ENCODE measurements at regions not wholly inside any gene's neighbourhood (a gene's known extent, or its start where the extent isn't known, plus 50 kb on each side); places are given as distances from the start of the nearest gene placed in this dataset.

DNA sequence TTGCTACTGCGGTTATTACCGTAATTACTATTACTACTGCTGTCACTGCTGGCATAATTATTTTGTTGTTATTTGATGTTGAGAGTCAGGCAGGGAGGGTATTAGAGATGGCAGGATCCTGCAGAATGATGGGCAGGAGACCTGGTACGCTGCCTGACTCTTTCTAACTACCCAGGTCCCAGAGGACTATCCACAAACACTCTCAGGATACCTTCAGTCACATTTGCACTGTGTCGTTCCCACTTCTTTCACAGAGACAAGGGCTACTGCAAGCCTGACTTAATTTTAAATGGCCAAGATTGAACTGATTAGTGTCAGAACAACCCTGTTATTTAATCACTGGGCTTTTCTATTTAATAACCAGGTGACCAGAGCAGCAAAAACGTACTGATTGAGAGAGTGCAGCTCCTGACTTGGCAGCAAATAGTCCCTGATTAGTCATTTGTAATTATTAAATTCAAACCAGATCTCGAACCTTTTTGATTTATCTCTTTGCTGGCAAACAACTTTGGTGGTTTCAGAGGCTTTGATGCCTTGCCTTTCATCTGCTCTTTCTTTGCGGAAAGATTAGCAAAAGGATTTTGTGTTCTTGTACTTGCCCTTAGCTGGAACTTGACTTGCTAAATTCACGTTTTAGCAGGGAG, 88.8 kb upstream of the ARHGEF3 start:
- no peak for DNase-seq

DNA sequence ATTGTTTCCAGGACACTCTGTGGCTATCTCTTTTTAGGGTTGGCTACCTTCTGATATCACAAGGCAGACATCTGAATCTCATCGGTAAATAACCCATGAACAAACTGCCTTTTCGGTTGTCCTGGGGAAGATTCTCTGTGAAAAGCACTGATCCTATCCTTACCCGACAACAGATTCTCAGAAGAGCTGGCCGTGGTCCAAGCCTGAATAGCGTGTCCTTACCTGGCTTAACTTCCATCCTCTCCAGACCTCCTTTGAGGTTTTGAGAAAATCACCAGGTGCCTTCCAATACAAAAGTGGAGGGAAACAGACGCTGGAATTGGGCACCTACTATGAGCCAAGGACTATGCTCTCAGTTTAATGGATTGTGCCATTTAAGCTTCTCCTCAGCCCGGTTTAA, 87.4 kb upstream of the ARHGEF3 start:
- no peak for DNase-seq

DNA sequence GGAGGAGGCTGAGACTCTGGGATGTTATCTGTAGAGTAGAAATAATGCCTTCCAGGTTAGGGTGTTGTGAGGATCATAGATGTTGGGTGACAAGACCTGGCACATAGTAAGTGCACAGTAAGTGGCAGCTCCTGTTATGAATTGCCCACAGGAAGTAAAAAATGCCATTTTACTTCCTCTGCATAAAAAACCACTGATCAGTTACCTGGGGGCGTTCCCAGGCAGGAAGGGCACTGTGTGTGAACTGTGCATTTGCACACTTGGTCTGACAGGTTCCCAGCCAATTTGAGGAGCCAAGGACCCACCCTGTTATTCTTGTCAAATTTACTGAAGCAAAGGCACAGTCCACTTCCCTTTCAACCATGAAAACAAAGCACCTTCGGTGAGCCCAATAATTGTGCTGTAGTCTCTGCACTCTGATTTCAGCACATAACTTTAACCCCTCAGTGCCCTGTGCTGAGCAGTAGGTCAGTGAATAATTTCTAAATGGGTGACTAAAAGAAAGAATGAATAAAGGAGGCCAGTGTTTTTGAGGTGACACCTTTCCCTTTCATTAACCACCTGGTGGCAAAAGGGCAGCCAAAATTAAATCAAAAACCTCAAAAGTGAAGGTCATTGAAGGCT, 85.8 kb upstream of the ARHGEF3 start:
- DNase-seq, result no peak

DNA sequence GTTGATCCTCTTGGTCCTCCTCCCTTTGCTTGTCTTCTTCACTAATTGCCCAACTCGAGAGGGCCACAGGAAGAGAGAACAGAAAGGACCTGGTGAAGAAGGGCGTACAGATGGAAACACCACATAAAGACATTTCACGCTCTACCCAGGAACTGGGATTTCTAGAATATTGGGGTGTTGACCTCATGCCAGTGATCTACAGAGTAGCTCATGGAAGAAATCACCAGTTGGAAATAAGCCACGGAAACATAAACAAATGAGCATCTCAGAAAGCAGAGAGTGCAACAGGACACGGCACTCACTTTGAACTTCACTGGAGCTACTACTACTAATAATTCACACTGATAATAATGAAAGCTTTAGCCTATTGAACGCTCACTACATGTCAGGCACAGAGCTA, 84.6 kb upstream of the ARHGEF3 start:
- DNase-seq, result no peak

DNA sequence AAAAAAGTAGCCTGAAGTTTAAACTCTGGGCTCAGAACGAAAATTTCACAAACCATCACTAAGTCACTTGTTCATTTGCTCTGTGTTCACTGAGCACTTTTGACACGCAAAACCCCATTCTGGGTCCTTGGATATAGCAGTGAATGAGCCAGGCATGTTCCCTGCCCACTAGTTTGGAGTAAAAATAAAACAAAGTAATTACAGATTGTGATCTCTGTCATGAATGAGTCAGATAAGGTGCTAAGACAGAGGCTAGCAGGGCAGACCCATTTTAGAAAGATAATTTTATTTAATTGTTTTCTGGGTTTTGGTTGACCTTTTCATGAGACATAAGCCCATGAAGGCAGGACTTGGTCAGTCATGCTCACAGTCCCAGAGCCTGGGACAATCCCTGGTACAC, 84.1 kb upstream of the ARHGEF3 start:
- no peak for DNase-seq

DNA sequence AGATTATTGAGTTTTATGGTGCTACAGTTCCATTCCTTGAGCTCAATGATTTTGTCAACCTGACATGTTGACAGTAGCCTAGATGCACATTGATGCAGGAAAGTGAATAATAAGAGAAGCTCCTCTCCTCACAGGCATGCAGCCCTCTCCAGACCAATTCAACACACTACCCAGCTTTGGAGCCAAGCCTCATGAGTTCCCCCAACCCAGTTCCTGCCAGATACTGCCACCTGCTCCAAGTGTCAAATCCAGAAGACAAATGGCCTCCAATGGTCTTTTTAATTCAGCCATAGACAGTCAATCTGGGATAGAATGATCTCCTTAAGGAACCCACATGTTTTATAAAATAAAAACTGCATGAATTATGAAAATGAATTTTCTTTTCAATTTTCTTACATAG, 83.7 kb upstream of the ARHGEF3 start:
- no peak for DNase-seq

DNA sequence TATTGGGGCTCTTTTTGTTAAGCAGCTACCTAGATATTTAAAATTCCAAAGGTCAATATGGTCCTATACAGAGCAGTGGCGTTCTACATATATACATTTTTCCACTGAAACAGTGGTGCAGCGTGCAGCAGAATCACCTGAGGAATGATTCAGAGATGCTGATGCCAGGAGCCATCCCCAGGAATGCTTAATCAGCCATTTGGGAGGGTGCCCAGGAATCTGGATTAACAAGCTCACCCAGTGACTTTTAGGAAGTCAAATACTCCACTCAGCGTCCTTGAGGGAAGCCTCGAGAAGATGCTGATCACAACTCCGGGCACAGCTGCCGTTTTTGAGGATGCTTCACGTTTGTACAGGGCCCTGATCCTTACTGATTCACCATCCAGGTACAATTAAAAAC, 82.6 kb upstream of the ARHGEF3 start:
- no peak for DNase-seq

DNA sequence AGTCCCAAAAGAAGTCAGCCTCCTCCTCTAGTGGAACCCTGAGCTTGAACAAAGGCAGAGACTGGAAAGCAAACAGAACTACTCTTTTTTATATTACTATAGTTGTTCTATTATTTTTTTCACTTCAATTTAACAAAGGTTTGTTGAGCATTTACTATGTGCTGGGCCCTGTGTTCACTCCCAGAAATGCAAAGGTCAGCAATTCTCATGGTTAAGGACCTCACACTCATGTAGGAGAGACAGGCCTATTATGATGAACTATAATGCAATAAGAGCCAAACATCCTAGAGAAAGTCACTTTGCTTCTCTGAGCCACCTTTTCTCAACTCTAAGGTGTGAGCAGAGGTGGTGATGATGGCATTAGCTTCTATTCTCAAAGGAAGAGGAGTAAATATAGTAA, 82.1 kb upstream of the ARHGEF3 start:
- no peak for DNase-seq

DNA sequence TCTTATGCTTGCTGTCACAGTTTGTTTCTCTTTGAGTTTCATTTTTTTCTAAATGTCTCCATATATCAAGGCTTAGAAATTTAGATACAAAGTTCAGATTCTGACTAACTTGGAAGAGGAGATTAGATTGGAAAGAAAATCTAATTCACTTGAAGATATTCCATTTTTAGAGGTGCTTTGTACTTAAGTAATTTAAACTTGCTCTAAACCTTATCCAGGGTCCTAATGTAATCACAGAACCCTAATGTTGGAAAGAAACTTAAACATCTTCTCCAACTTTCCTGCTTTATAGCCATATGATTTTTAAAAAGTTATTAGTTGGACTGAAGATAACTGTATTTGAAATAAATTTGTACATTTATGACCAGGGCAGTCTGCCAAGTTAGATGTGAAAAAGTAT, 81.1 kb upstream of the ARHGEF3 start:
- no peak for DNase-seq

DNA sequence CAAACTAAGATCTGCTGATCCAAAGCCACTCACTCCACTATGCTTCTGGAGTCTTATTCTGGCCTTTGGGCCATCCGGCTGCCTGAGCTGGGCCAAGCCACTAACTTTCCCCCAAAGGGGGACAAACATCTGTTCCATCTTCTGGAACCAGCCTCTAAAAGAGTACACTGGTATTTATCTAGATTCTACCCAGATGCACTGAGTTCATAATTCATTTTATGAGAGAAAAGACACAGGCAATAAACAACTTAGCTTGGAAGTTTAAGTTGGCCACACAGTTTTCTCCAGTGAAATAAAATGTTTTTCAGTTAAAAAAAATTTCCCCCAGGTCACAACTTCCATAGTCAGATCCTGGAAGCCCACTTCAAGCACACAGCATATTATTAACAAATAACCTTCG, 80.1 kb upstream of the ARHGEF3 start:
- DNase-seq, result no peak

DNA sequence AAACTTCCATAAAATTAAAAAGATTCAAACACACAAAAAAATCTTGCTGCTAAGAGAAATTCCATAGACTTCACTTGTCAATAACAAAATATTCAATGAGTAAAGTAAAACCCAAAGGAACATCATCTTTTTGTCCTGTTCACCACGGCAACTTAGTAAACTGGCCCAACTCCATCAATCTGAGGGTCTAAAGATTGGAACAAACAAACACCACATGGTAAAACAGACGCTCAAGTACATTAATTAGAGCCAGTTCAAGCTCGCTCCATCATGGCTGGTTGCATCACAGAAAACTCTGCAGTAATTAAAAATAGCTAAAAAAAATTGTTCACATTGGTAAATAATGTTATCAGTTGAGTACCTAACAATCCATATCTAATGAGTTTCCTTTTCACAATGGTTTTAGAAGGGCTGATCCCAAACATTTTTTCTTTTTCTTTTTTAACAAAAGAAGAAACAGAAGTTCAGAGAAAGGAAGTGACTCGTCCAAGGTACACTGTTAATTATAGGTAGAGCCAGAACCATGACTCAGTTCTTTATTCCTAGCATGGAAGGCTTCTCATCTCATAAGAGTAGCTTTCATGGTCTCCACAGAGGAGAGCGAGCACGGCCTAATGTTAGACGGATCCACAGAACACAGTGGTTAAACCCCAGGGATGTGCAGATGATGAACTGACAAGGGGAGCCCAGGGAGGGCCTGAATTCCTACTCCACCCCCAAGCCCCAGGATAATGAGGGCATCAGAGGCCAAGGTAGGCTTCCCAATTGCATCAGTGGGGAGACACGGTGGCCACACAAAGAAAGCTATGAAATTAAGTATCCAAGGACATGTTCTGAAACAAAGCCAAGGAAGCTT, 79.2 kb upstream of the ARHGEF3 start:
- no peak for DNase-seq

DNA sequence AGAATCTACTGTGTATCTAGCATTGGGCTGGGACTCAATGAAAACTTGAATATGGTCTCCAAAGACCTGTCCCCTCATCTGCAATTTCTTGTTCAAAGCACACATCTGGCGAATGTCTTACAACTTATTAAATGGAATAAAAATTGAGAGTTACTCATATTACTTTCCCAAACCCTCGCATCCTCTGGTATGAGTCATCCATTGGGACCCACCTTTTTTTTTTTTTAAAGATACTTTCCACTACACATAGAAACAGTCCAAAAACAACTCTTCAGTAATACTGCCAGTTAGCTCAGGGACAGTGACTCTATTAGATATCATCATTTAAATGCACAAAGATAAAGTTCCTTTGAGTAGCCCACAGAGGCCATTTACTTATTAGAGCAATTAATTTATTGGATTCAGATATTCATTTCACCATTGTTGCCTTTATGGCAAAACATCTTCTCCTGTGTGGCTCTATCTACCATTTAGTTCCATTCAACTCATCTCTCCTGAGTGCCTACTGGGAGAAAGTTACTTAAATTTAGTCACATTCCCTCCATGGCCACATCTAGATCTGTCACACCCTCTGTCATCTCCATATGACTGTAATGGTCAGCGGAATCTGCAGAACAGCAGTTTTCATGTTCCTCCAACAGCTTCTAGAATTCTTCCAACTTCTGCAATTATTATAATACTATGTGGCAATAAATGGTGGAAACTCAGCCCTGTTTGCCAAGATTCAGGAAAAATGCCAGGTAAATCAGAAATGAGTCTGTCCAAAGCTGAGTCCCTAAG, 77.9 kb upstream of the ARHGEF3 start:
- no peak for DNase-seq

DNA sequence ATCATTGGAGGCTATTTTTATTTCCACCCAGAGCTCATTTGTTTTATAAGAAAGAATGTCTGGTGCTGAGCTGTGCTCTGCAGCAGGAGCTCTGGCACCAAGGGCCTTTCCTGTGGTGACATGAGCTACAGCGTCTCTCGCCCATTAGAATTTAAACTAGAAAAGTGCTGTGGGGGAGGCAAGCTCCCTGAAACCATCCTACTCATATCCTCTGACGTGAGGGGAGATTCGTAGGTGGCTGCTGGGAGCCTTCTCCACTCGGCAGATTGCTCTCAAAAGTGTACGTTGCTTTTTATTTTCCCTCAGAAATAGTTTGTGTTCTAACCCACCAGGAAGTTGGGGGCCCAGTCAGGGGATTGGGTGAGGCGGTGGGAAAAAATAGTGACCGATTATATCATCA, 76.3 kb upstream of the ARHGEF3 start:
- no peak for DNase-seq

DNA sequence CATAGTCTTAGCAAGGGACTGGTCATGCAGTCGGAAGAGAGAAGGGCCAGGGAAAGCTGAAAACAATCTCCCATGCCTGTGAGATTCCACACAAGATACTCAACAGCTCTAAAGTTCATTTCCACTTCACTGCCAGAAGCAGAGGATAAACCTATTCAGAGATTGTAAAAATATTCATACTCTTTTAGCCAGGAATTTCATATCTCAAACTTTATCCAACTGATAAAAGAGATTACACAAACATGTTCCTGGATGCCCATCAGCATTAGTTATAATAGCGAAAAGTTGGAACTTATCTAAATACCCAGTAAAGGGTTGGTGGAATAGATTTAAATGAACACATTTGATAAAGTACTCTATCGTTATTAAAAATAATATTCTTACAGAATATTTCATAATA, 75.2 kb upstream of the ARHGEF3 start:
- DNase-seq, result no peak

DNA sequence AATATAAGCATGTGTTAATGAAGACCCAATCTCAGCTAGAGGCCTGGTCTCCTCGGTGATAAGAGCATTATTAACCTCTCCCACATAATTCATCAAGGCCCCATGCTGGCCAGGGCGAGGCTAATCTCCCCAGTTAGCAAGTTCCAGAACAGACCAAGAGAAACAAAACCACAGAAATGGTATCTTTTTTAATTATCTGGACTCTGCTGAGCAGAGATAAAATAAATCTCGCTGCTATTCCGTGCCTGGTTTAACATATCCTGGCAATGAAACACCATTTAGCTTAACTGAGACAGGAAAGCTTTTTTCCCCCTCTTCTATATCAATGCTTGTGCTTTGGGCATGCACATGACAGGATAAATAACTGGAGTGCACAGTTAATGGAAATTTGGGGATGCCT, 72.5 kb upstream of the ARHGEF3 start:
- no peak for DNase-seq

DNA sequence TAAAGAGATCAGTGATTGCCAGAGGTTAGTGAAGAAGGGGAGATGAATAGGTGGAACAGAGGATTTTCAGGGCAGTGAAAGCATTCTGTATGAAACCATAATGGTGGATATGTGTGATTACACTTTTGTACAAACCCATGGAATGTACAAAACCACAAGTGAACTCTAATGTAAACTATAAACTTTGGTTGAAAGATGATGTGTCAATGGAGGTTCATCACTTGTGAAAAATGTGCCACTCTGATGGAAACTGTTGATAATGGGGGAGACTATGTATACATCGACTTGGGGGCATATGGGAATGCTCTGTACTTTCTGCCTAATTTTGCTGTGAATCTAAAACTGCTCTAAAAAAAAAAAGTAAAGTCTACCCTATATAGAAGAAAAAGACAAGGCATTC, 68.7 kb upstream of the ARHGEF3 start:
- DNase-seq, result no peak

DNA sequence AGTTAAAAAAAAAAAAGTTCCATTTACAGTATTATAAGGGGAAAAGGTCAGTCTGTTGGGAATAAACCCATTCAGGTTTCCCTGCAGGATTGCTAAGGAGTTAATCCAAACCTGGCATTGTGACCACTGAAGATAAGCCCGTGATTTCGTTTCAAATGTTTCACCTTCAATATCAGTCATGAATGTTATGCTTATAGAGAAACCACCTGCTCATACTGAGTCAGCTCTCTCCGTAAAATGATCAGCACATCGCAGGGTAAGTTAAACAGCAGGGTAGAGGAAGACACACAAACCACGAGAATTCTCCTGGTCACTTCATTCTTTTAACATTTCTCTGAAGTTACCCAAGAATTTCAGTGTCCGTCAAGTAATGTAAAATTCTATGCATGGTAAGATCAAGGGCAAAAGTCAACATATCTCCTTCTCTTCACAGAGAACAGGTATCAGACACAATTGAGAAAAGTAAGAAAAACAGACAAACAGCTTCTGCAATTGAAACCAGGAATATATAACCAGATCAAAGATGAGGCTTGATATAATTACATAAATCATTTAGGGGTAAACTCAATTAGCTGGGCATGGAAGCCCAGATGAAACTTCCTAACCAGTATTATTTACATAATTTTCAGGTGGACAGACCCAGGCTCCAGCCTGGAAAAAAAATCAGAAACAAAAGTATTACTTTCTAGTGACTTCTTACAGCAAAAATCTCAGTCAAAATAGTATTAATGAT, 67.6 kb upstream of the ARHGEF3 start:
- no peak for DNase-seq

DNA sequence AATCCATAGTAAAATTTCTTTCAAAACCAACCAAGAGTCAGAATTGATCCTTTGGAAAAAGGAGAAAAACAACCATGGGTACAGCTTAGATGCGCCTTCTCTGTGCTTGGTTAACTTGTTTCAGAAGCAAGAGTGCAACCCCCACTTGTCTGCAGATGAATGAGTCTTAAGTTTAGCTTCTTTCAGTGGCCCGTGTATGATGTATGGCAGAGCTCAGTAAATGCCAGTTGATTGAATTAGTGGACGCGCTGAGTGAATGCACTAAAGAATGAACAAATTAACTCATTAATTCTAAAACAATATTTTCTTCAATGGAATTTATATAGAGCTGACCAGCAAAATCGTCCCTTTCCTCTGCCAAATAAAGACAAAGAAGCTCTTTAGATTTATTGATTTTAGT, 67.0 kb upstream of the ARHGEF3 start:
- DNase-seq, result no peak

DNA sequence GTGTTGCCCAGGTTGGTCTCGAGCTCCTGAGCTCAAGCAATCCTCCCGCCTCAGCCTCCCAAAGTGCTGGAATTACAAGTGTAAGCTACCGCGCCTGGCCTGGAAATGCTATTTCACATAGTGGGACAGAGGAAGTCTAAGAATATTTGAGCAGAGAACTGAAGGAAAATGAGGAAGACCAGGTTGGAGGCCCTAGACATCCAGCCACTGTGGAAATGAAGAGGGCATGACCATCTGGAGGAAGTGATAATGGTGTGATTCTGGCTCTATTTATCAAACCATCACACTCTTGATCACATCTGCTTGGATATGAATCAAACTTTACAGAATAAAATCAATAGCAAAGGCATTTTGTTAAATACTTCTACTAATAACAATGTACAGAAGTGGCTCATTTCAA, 65.9 kb upstream of the ARHGEF3 start:
- DNase-seq, result no peak

DNA sequence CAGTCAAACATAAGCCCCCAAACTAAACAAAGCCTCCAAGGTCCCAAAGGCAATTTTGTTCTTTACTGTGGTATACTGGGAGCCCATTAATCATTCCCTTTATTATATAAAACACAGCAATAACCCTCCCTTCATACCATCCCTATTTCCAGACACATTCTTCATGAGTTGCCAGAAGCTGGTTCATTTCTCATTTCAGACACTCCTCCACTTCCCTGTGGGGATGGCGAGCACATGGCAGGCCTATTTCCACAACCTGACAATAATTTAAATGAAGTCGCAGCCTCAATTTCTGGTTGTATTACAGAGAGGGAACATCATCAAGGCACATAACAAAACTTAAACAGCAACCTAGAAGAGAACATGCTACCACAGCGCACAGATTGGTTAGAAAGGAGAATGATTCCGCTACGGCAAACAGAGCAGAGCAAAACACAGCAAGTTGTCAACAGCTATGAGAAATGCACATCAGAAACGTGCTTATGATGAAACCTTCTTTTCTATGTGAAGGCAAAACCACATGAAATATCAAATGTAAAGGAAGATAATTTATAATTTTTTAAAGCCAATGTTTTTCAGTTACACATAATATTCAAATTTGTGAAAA, 63.3 kb upstream of the ARHGEF3 start:
- no peak for DNase-seq

DNA sequence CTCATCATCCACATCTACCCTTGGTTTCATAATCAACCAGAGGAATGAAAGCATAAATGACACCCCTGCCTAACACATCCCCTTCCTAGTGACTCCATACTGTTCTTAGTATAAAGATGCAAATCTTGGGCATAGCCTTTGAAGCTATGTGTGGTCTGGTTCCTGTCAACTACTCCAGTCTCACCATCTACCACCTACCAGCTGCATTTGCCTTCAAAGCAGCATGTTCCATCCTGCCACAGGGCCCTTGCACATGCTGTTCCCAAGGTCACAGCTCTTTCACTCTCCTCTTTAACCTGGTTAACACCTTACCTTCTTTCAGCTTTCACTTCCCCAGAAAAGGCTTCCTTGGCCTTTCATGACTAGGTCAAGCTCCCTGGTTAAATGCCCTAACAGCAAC, 62.3 kb upstream of the ARHGEF3 start:
- no peak for DNase-seq

DNA sequence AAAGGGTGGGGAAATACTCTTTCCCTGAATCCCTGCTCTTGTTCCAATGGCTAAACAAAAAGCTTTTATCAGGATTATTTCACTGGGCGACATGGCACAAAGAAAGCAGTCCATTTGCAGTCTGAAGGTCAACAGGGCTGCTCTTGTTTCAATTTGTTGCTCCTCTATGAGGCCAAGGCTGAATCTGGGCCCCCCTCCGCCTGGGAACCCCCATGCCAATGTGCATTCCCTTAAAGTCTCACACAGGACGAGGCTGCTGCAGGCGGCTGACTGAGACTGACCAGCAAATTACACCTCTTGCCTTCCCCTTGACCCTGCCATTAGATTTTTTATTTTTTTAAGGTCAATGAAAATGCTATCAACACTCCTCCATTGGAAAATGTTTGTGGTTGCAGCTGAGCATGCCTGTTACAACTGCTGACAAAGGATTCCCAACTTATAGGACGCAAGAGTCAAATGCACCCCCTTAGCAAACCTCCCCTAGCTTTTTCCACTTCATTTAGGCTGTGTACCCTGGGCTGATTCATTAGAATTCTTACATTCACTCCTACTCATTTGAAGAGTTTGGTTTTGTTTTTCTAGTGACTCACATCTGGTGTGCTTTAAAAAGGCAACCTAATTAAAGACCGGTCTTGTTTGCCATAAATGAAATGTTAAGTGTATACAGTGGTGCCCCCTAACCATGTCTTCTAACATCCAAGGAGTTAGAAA, 60.8 kb upstream of the ARHGEF3 start:
- DNase-seq, result no peak
